ENCODE measurements at regions not wholly inside any gene's neighbourhood (a gene's known extent, or its start where the extent isn't known, plus 50 kb on each side); places are given as distances from the start of the nearest gene placed in this dataset.

GRCh38 chr18:45370255-45371010 lies 244.8 kb upstream of the SLC14A2 start:
- TF ChIP-seq CTCF (IDR thresholded peaks at IDR 0.05; ENCODE audit: borderline replicate concordance): no peak
- peak overlapping the region; percentile 9 for H3K27ac ChIP-seq (replicated peaks)
- no peaks in the 10 kb centered on the region for H3K4me1 ChIP-seq
- no peaks in the 10 kb centered on the region for H3K9me3 ChIP-seq (replicated peaks)
- peaks cover 10% of the 10 kb centered on the region for H3K27me3 ChIP-seq (ENCODE audit: low read depth)
- no peaks in the 10 kb centered on the region for H3K36me3 ChIP-seq
- DNase-seq: no peak
- H3K4me3 ChIP-seq: no peak overlapping the region
- intact Hi-C loops (cut with micrococcal nuclease): no loop called here

DNA sequence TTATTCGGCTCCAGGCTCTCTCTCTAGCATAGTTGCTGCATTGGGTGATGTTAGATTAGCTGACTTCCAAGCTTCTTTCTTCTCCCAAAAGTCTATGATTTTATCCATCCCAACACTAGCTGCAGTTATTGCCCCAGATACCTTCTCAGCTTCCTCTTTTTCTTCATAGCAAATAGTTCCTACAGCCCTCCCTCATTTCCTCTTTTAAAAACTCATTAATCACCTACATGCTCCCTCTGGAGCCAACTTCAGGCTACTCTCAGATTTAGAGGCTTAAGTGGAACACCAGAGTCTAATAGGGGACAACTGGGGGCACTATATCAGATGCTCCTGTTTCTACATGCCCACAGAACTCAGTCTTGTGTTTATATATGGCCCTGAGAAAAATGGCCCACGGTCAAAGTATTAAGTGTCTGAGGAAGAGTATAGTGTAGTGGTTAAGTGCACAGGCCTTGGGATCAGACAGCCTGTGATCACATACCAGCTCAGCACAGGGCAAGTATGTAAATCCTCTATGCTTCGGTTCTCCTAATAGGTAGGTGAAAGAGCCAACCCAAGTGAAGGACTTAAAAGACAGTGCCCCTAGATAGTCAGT lies 241.9 kb upstream of the SLC14A2 start:
- H3K4me3 ChIP-seq: no peak overlapping the region
- H3K36me3 ChIP-seq: no peaks in the 10 kb centered on the region
- peaks cover 38% of the 10 kb centered on the region for H3K27me3 ChIP-seq (ENCODE audit: low read depth)
- H3K4me1 ChIP-seq: no peaks in the 10 kb centered on the region
- no peak overlapping the region for H3K27ac ChIP-seq (replicated peaks)
- no peaks in the 10 kb centered on the region for H3K9me3 ChIP-seq (replicated peaks)
- no peak for DNase-seq
- intact Hi-C loops (cut with micrococcal nuclease): no loop called here
- TF ChIP-seq CTCF (IDR thresholded peaks at IDR 0.05; ENCODE audit: borderline replicate concordance): no peak

- no peak overlapping the region for H3K27ac ChIP-seq (replicated peaks)
- H3K36me3 ChIP-seq: no peaks in the 10 kb centered on the region
- no peak for TF ChIP-seq CTCF (IDR thresholded peaks at IDR 0.05; ENCODE audit: borderline replicate concordance)
- no peaks in the 10 kb centered on the region for H3K9me3 ChIP-seq (replicated peaks)
- peaks cover 47% of the 10 kb centered on the region for H3K27me3 ChIP-seq (ENCODE audit: low read depth)
- intact Hi-C loops (cut with micrococcal nuclease): no loop called here
- no peak for DNase-seq
- no peak overlapping the region for H3K4me3 ChIP-seq
- H3K4me1 ChIP-seq: no peaks in the 10 kb centered on the region
These were observed 241.0 kb upstream of the SLC14A2 start for GRCh38 chr18:45374236-45374635.

GRCh38 chr18:45374878-45375630 lies 240.2 kb upstream of the SLC14A2 start:
- no peak for DNase-seq

More at GRCh38 chr18:45374878-45375630, 240.2 kb upstream of the SLC14A2 start:
- Histone ChIP-seq H3K36me3 (no peaks in the 10 kb centered on the region), H3K27me3 (ENCODE audit: low read depth) (peaks cover 47% of the 10 kb centered on the region), H3K4me3 (no peak overlapping the region), H3K27ac (replicated peaks) (no peak overlapping the region), H3K4me1 (no peaks in the 10 kb centered on the region), H3K9me3 (replicated peaks) (no peaks in the 10 kb centered on the region)
- no peak for TF ChIP-seq CTCF (IDR thresholded peaks at IDR 0.05; ENCODE audit: borderline replicate concordance)
- intact Hi-C loops (cut with micrococcal nuclease): no loop called here

All from left ventricle myocardium inferior (tissue), 1 donor.